ENCODE measurements at regions not wholly inside any gene's neighbourhood (a gene's known extent, or its start where the extent isn't known, plus 50 kb on each side); places are given as distances from the start of the nearest gene placed in this dataset.

DNA sequence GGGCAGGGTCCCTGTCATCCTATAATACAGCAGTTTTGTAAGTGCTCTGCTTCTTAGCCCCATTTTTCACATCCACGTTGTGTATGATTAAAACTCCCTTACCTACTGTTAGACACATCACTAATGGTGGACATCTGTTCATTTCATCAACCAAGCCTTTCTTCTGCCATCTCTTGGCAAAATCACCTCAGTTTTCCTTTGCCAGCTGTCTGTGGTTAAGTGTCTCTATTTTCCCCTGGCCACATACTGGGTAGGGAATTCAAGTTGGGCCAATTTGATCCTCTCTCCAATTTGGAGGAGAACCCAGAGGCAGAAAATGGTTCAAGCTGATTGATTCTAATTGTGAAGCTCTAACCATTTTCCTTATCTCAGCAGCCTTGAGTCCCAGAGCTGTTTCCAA, 436.1 kb downstream of the PCDH7 start:
- Histone ChIP-seq H3K27me3 (ENCODE audit: control insufficient read depth, insufficient read depth, low read length) (no peaks in the 10 kb centered on the region), H3K9me3 (ENCODE audit: control insufficient read depth, insufficient read depth, low read length) (no peaks in the 10 kb centered on the region), H3K4me3 (ENCODE audit: low read length) (no peak overlapping the region), H3K27ac (ENCODE audit: low read length) (no peak overlapping the region), H3K36me3 (ENCODE audit: control insufficient read depth, insufficient read depth, low read length) (no peaks in the 10 kb centered on the region), H3K4me1 (ENCODE audit: control insufficient read depth, insufficient read depth, low read length) (no peaks in the 10 kb centered on the region)
- 73% methylated on average over 1 of the region's 1 CpG for WGBS (ENCODE audit: insufficient coverage)
- H3K27me3 Mint-ChIP-seq (ENCODE audit: low read depth in 2 of 2) = no peaks in the 10 kb centered on the region
- no peak overlapping the region for H3K4me3 Mint-ChIP-seq
- no peak overlapping the region for H3K27ac Mint-ChIP-seq
- no peaks in the 10 kb centered on the region for H3K4me1 Mint-ChIP-seq
- TF ChIP-seq CTCF (IDR thresholded peaks at IDR 0.05) = no peak
- intact Hi-C loops (cut with micrococcal nuclease) = no loop called here
- peaks cover 8 to 9% of the 10 kb centered on the region in 2 donors for H3K9me3 Mint-ChIP-seq
- H3K36me3 Mint-ChIP-seq = no peaks in the 10 kb centered on the region
- no peak for ATAC-seq
- no peak for DNase-seq

GRCh38 chr4:31160146-31160545, 440.0 kb downstream of the PCDH7 start:
- ATAC-seq (no peak), DNase-seq (no peak)
- no peak overlapping the region for H3K4me3 ChIP-seq (ENCODE audit: low read length)
- H3K4me1 Mint-ChIP-seq = no peaks in the 10 kb centered on the region
- 71% methylated on average over 3 of the region's 3 CpGs for WGBS (ENCODE audit: insufficient coverage)
- TF ChIP-seq CTCF (IDR thresholded peaks at IDR 0.05) = no peak
- no peak overlapping the region for H3K27ac Mint-ChIP-seq
- H3K27ac ChIP-seq (ENCODE audit: low read length) = no peak overlapping the region
- no peaks in the 10 kb centered on the region for H3K4me1 ChIP-seq (ENCODE audit: control insufficient read depth, insufficient read depth, low read length)
- no peaks in the 10 kb centered on the region for H3K27me3 ChIP-seq (ENCODE audit: control insufficient read depth, insufficient read depth, low read length)
- H3K27me3 Mint-ChIP-seq (ENCODE audit: low read depth in 2 of 2) = no peaks in the 10 kb centered on the region
- H3K4me3 Mint-ChIP-seq = no peak overlapping the region
- intact Hi-C loops (cut with micrococcal nuclease) = no loop called here
- H3K9me3 ChIP-seq (ENCODE audit: control insufficient read depth, insufficient read depth, low read length) = no peaks in the 10 kb centered on the region
- no peaks in the 10 kb centered on the region for H3K36me3 Mint-ChIP-seq
- peaks cover 8 to 15% of the 10 kb centered on the region in 2 donors for H3K9me3 Mint-ChIP-seq
- no peaks in the 10 kb centered on the region for H3K36me3 ChIP-seq (ENCODE audit: control insufficient read depth, insufficient read depth, low read length)

GRCh38 chr4:31169846-31170245, 449.7 kb downstream of the PCDH7 start:
- H3K4me3 ChIP-seq (ENCODE audit: low read length) = no peak overlapping the region
- Mint-ChIP-seq H3K9me3 (peaks cover 8 to 19% of the 10 kb centered on the region in 2 donors), H3K4me1 (no peaks in the 10 kb centered on the region), H3K27ac (no peak overlapping the region), H3K27me3 (ENCODE audit: low read depth in 2 of 2) (no peaks in the 10 kb centered on the region), H3K4me3 (no peak overlapping the region), H3K36me3 (no peaks in the 10 kb centered on the region)
- ATAC-seq (no peak), DNase-seq (no peak)
- intact Hi-C loops (cut with micrococcal nuclease) = no loop called here
- H3K27me3 ChIP-seq (ENCODE audit: control insufficient read depth, insufficient read depth, low read length) = no peaks in the 10 kb centered on the region
- H3K9me3 ChIP-seq (ENCODE audit: control insufficient read depth, insufficient read depth, low read length) = no peaks in the 10 kb centered on the region
- no peaks in the 10 kb centered on the region for H3K4me1 ChIP-seq (ENCODE audit: control insufficient read depth, insufficient read depth, low read length)
- H3K36me3 ChIP-seq (ENCODE audit: control insufficient read depth, insufficient read depth, low read length) = no peaks in the 10 kb centered on the region
- WGBS (ENCODE audit: insufficient coverage) = 82% methylated on average over 3 of the region's 5 CpGs
- H3K27ac ChIP-seq (ENCODE audit: low read length) = no peak overlapping the region
- no peak for TF ChIP-seq CTCF (IDR thresholded peaks at IDR 0.05)

- no peaks in the 10 kb centered on the region for H3K4me1 Mint-ChIP-seq
- Histone ChIP-seq H3K27ac (ENCODE audit: low read length) (no peak overlapping the region), H3K4me1 (ENCODE audit: control insufficient read depth, insufficient read depth, low read length) (no peaks in the 10 kb centered on the region), H3K36me3 (ENCODE audit: control insufficient read depth, insufficient read depth, low read length) (no peaks in the 10 kb centered on the region), H3K27me3 (ENCODE audit: control insufficient read depth, insufficient read depth, low read length) (no peaks in the 10 kb centered on the region), H3K4me3 (ENCODE audit: low read length) (no peak overlapping the region), H3K9me3 (ENCODE audit: control insufficient read depth, insufficient read depth, low read length) (no peaks in the 10 kb centered on the region)
- H3K4me3 Mint-ChIP-seq = no peak overlapping the region
- no peak for DNase-seq
- H3K27ac Mint-ChIP-seq = no peak overlapping the region
- ATAC-seq = no peak
- intact Hi-C loops (cut with micrococcal nuclease) = no loop called here
- H3K36me3 Mint-ChIP-seq = no peaks in the 10 kb centered on the region
- TF ChIP-seq CTCF (IDR thresholded peaks at IDR 0.05) = no peak
- H3K27me3 Mint-ChIP-seq (ENCODE audit: low read depth in 2 of 2) = no peaks in the 10 kb centered on the region
- WGBS (ENCODE audit: insufficient coverage) = 100% methylated on average over 1 of the region's 4 CpGs
- H3K9me3 Mint-ChIP-seq = peaks cover 8 to 15% of the 10 kb centered on the region in 2 donors
Measured at GRCh38 chr4:31171362-31171761, 451.2 kb downstream of the PCDH7 start.

Data from natural killer cell (primary cell).